ENCODE measurements at regions not wholly inside any gene's neighbourhood (a gene's known extent, or its start where the extent isn't known, plus 50 kb on each side); places are given as distances from the start of the nearest gene placed in this dataset.

GRCh38 chr11:122165607-122166371 is 49.8 kb upstream of the BLID start:
- DNase-seq = no peak

Measured in NCI-H187 (cell line).